VCaP (cell line): ENCODE measurements at regions not wholly inside any gene's neighbourhood (a gene's known extent, or its start where the extent isn't known, plus 50 kb on each side); places are given as distances from the start of the nearest gene placed in this dataset.

ENCODE experiments used
- H3K27ac ChIP-seq: fragments of 450-650 bp; 2 replicates; pipeline ENCODE4 v1.5.1; 2017
- TF ChIP-seq, protein P1 (sequence below): fragments of 450-650 bp; conservative IDR thresholded peaks from 2 replicates; pipeline ENCODE4 v1.5.1; 2017; ENCODE audit warnings: mild to moderate bottlenecking, moderate library complexity

DNA sequence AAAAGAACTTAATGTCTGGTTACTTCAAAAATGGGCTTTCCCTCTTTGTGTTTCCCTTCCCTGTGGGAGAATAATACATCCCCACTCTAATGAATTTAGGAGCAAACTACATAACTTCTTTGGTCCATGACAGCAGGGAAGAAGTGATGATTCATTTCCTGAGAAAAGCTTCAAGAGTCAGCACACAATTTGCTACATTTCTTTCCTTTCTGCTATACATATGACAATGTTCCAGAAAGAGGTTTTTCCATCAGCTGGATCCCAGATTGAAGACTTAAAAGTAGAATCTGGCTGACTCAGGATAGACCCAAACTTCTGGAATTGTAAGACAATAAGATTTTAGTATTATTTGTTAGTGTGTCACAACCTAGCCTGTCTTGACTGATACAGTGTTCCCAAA lies 126.1 kb downstream of the DRD1 start:
- TF ChIP-seq, protein P1, sequence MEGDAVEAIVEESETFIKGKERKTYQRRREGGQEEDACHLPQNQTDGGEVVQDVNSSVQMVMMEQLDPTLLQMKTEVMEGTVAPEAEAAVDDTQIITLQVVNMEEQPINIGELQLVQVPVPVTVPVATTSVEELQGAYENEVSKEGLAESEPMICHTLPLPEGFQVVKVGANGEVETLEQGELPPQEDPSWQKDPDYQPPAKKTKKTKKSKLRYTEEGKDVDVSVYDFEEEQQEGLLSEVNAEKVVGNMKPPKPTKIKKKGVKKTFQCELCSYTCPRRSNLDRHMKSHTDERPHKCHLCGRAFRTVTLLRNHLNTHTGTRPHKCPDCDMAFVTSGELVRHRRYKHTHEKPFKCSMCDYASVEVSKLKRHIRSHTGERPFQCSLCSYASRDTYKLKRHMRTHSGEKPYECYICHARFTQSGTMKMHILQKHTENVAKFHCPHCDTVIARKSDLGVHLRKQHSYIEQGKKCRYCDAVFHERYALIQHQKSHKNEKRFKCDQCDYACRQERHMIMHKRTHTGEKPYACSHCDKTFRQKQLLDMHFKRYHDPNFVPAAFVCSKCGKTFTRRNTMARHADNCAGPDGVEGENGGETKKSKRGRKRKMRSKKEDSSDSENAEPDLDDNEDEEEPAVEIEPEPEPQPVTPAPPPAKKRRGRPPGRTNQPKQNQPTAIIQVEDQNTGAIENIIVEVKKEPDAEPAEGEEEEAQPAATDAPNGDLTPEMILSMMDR, result no peak
- no peak overlapping the region for H3K27ac ChIP-seq

DNA sequence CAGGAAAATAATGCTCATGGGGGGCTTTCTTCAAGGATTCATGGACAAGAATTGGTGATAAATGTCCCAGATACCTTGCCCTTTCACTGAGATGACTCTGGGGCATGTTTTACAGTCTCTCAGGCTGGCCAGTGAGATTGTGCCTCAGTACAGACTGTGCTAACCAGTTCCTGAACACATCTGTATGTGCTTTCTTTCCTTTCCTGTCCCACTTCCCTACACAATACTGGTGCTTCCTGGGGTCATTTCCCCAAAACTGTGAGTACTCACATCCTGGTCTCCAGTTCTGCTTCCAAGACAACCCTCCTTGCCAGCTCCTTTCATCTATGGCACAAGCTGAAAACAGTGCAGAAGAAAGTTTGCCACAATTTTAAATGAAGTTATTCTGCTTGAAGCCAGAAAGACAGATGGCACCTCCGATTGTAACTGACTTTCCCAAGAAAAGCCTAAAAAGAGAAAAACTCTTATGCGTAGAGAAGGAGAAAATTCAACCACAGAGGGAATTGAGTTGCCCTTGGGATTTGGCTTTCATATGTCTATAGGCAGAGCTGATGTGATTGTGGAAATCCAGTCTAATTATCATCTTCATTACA lies 134.7 kb downstream of the DRD1 start:
- no peak overlapping the region for H3K27ac ChIP-seq
- TF ChIP-seq, protein P1, result no peak

DNA sequence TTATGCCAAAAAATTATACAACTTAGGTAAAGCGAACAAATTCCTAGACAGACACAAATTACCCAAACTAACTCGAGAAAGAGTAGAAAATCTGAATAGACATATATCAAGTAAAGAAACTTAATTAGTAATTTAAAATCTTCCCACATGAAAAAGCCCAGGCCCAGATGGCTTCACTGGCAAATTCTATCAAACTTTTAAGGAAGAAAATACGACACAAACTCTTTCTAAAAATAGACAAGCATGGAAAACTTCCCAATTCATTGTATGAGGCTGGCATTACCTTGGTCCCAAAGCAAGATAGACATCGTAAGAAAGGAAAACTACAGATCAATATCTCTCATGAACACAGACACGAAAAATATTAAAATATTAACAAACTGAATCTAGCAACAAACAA lies 135.3 kb downstream of the DRD1 start:
- H3K27ac ChIP-seq, result no peak overlapping the region
- TF ChIP-seq, protein P1, result no peak

DNA sequence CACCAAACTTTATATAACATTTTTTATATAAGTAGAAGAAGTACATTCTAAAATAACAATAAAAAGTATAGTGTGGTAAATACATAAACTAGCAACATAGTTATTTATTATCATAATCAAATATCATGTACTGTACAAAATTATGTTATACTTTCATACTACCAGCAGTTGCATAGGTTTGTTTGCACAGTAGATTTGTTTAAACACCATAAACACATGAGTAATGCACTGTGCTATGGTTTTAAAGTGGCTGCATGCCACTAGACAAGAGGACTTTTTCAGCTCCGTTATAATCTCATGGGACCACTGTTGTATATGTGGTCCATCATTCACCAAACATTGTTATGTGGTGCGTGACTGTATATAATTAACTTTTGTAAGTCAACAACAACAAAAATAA lies 137.6 kb downstream of the DRD1 start:
- TF ChIP-seq, protein P1, result no peak
- H3K27ac ChIP-seq, result no peak overlapping the region

DNA sequence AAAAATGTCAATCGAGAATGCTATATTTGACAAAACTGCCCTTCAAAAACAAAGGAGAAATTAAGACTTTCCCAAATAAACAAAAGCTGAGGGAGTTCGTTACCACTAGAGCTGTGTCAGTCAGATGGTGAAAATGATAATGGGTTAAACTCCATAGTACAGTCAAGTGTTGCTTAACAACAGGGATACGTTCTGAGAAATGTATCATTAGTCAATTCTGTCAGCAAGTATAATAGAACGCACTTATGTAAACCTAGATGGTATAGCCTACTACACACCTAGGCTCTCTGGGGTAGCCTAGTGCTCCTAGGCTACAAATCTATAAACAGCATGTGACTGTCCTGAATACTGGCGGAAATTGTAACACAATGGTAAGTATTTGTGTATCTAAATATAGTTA lies 138.7 kb downstream of the DRD1 start:
- TF ChIP-seq, protein P1, result no peak
- no peak overlapping the region for H3K27ac ChIP-seq

DNA sequence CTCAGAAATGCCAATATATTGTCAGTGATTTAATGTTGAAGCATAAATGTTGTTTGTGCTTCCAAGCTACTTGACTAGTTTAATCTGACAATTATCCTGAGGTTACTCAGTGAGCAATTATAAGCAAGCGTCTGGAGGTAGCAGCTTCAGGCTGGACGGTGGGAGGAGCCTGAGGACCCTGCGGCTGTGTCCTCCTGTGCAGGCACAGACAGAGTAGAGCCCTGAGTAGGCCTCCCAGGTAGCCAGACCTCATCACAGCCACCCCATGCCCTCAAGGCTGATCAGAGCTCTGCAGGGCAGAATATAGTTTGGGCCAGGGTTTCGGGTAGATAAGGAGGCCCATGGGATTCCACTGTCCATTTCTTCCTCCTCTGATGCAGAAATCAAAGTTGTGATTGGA lies 153.6 kb downstream of the DRD1 start:
- no peak overlapping the region for H3K27ac ChIP-seq
- TF ChIP-seq, protein P1, result no peak

DNA sequence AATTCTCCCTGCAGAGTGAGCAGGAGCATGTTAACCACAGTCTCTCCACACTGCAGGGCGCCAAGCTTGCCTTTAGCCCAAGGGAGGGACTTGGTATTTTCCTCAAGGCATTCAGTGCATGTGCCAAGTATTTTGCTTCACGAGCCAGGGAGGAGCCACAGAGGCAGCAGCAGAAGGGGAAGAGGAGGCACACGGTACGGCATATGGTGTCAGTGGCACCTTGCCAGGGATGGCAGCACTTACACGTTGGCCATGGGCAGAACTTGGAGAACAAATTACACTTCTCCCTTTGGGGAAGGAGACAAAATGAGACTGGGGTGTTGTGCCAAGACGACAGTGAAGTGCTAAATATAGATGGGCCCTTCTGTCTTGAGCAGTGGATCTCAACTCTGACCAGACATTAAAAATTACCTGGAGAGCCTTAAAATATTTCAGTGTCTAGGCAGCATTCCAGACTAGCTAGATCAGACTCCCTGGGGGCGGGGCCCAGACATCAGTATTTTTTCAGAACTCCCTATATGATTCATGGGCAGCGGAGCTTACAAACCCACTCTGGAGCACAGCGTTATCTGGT lies 155.8 kb downstream of the DRD1 start:
- TF ChIP-seq, protein P1, result no peak
- H3K27ac ChIP-seq, result no peak overlapping the region
